ENCODE measurements at regions not wholly inside any gene's neighbourhood (a gene's known extent, or its start where the extent isn't known, plus 50 kb on each side); places are given as distances from the start of the nearest gene placed in this dataset.

DNA sequence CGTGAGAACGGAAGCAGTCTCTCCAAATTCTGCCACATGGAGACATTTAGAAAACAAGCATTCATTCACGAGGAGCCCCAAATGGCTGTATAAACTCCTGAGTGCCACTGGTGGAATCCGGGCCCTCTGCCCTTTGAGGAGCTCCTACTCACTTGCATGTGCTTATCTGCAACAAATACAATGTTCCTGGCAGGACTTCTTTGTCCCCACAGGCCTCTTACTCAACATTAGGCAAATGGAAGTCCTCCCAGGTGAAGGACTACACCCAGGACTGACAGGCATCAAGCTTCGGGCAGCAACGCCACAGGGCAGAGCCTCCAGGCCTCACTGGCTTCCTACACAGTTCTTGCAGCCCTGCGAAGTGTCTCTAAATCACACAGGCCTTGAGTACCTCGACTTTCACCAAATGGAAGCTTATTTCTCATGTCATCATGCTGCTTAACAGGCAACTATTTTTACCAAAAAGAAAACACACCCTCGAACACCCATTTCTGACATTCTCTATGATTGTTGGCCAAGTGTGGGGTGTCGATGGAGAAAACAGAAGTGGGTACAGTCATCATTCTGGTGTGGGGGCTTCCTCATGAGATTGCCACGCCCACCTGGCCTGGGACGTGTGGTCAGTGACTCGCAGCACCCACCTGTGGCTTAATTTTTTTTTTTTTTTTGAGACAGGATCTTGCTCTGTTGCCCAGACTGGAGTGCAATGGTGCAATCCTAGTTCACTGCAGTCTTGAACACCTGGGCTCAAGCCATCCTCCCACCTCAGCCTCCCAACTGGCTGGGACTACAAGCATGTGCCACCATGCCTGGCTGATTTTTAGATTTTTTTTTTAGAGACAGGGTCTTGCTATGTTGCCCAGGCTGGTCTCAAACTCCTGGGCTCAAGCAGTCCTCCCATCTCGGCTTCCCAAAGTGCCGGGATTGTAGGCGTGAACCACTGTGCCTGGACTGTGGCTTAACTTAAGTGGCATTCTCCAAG, 186.8 kb upstream of the GLI2 start:
- DNase-seq (ENCODE audit: low read depth), result no peak

DNA sequence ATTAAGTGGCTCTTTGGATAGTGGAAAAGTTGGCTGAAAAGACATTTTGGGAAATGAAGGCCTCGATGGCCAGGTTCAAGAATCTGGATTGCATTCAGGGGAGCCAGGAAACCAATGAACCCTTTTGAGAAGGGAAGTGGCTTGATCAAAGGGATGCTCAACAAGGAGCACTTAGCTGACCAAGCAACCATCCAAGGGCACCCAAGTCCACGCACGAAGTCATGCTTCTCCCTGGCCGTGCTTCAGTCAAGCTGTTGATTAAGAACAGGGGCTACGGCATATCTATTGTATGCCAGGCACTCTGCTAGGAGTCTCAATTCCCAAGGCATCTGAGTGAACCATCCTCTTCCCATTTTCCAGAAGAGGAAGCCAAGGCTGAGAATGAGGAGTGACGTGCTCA, 185.8 kb upstream of the GLI2 start:
- DNase-seq (ENCODE audit: low read depth), result no peak

DNA sequence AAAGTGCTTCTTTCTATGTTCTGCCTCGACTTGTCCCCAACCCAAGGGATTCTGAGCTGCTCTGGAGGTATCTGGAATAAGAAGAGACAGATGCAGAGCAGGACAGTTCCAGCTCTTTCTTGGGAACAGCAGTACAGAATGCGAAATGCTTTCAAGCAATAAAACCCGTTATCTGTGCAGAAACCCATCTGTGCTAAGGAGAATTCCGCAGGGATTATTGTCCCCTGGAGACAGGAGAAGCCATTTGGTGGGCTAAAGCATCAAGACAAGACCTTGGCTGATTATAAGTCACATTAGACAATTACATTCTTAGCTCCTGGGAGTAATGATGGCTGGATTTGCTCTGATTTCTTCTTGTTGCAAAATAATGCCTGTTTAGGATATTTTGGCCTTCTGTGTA, 185.4 kb upstream of the GLI2 start:
- no peak for DNase-seq (ENCODE audit: low read depth)

DNA sequence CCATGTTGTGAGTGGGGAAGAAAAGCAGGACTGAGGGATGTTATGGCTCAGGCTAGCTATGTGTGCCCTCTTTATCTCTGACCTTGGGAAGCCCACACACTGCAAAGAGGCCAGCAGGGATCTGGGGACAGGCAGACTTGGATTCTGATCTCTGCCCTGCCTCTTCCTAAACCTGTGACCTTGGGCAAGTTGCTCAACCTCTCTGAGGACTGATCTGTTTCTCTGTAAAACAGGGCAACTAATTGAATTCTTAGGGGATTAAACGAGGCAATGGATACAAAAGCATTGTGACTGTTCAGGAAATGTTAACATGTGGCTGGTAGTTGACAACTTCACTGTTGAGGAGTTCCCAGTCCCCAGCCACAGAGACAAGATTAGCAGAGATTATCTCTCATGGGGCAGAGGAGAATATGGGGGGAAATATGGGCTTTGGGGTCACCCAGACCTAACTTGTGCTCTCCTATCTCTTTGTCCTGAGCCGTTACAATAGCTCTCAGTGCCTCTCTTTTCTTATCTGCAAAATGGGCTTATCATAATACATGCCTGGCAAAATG, 184.7 kb upstream of the GLI2 start:
- DNase-seq (ENCODE audit: low read depth), result no peak

DNA sequence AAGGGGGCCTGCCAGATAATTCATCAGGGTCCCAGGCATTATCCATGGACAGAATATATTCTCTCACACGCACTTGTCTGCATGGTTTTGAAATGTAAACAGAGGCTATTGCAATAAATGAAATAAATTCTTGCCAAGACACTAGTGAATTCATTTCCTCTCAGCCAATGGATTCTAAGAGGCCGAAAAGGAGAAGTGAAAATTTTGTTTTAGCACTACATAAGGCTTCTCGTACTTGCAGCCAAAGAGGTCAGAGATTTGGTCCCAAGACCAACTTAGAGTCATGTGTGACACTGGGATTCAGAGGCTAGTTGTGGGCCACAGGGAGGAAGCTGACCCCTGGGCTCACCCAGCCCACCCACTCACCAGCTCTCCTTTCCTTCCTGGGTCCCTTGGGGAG, 184.1 kb upstream of the GLI2 start:
- no peak for DNase-seq (ENCODE audit: low read depth)

DNA sequence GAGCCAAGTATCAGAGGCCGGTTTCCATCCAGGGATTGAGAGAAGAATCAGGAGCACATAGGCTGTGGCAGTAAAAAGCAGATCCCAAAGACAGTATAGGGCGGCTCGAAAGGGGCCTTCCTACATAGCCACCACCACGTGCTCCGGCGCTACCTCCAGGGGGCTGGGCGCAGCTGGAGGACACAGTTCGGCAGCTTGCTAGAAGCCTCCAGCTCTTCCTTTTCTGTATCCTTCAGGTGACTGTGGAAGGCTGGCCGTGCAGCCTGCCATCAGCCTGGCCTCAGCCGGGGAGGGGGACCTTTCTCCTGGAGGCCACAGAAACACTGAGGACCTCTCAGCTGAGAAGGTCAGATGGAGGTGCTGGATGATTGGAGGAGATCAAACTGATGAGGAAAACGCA, 183.6 kb upstream of the GLI2 start:
- no peak for DNase-seq (ENCODE audit: low read depth)

DNA sequence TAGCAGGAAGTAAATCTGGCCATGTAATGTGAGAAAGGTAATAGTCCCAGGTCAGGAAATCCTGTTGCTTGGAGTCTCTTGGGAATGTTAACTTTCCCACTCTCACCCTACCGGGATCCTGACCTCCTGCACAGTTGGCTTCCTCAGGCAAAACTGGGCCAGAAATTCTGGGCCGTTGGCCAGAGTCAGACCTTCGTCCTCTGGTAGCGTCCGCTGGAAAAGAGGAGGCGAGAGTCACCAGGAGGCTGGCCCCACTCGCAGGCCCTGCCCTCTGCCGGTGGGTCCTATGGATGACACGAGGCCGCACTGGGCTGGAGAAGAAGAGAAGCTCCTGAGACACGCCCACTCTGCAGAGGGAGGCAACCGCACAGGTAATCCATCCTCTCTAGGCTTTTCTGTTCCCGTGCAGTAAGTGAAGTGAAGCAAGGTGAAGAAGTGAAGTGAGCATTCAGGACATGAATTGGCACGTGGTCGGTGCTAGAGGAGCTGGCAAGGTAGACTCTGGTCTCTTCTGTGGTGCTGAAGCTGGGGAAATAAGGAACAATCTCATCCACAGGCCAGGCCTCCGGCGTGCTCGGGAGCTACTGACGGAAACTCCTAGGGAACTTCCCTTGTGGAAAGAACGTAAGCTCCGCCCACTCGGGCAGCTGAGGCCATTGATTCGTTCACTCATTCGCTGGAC, 182.7 kb upstream of the GLI2 start:
- DNase-seq (ENCODE audit: low read depth), result peak; percentile 74

DNA sequence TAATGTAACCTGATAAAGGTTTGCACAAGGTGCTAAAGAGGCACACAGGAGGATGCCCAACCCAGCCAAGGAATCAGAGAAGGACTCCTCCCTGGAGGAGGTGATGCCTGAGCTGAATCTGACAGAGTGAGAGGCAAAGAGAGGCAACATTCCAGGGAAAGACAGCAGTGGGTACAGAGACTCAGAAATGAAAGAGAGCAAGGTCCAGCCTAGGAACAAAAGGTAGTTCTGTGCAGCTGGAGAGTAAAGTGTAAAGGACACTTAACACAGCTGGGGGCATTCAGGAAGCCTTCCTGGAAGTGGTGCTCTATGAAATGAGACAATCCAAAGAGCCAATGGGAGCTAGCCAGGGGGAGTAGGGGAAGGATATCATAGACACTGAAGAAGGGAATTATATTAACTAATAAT, 181.0 kb upstream of the GLI2 start:
- DNase-seq (ENCODE audit: low read depth), result no peak

DNA sequence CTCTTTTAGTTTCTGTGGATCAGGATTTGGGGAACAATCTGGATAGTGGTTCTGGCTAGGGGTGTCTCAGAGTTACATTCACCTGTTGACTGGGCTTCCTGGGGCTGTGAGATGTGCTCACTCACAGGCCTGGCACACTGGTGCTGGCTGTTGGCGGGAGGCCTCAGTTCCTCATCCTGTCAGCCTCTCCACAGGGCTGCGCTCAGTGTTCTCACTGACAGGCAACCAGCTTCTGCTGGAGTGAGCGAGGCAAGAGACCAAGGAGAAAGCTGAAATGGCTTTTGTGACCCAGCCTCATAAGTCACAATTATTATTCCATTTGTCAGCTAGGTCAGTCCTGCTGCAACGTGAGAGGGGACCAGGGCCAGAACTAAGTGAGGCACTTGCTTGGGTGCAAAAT, 180.6 kb upstream of the GLI2 start:
- no peak for DNase-seq (ENCODE audit: low read depth)

DNA sequence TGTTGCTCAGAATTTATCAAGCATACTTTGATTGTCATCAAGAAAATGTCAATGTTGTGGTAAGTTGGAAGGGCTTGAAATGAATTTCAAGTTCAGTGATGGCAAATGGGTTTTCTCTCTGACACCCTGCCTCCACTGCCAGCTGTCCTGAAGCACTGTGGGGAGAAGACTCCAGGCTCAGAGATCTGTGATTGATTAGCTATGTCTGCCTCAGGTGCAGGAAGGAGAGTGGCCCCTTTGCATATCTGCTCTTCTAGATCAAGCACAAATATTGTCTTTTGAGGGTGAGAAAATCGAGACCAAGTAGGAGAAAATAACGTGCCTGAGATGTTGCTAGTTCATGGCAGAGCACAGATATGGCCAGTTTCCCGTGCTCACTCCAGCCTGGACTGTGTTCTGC, 178.8 kb upstream of the GLI2 start:
- DNase-seq (ENCODE audit: low read depth), result no peak

DNA sequence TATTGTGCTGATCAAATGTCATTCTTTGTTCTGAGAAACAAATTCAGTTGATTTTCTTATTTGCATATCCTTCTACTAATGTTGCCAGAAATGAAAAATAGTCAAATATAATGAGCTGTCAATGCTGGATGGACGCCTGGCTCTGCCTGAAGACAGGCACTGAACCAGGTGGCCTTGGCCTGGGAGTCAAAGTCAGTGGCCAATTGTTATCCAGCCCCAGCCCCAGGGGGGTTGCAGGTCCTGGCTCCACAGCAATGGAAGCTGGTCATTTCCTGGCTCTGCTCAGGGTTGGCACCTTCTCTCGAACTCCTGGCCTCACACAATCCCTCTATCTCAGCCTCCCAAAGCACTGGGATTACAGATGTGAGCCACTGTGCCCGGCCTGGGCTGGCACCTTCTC, 176.8 kb upstream of the GLI2 start:
- no peak for DNase-seq (ENCODE audit: low read depth)

DNA sequence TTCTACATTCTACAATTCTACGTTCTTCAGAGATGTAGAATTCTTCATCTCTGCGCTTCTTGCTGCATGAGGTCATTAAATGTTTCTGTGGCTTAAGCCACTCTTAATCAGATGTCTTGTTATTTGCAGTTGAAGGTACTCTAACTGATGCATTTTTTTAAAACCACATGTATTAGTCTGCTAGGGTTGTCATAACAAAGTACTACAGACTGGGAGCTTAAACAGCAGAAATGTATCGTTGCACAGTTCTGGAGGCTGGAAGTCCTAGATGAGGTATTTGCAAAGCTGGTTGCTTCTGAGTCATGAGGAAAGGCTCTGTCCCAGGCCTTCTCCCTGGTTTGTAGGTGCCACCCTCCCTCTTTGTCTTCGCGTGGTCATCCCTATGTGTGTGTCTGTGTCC, 176.3 kb upstream of the GLI2 start:
- DNase-seq (ENCODE audit: low read depth), result peak; percentile 96

DNA sequence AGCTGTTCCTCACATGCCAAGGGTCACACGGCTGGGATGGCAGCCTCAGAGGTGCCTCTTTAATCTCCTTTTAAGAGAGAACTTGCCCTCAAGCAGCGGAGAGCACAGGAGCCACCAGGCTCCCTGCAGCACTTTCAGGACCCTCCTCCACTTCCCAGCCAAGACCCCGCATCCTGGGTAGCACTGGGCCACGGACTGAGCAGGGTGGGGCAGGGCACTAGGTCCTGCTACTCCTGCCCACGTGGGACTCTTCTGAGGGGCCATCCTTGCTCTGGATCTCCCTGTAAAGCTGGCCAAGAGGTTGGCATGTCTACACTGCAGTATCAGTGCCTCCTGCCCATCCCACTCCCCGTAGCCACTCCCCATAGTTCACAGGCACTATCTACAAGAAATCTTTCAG, 175.3 kb upstream of the GLI2 start:
- no peak for DNase-seq (ENCODE audit: low read depth)

DNA sequence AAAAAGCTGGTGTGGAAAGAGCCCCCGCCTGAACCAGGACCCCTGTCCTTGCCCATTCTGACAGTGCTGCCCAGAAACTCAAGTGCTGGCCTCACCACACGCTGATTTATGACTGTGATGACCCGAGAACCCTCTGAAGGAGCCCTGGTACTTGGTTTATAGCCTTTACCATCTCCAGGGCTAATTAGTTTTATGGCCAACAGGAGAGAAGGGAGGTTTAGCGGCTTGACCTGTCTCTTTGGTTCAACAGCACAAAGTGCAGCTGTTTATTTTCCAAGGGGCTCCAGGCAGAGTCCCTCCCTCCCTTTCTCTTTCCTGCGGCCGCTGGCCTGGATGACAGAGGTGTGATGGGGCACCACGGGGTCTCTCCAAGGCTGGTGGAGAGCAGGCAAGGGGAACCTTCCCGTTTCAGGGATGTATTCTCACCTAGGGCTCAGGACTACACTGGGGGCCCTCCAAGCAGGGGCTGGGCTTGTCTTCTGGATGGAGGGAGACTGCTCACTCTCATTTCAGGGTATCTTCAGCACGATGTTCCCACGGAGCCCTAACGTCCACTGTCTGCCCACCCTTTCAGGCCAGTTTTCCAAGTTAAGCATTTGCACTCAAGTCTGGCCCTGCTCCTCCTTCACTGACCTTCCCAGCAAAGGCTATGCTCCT, 174.2 kb upstream of the GLI2 start:
- DNase-seq (ENCODE audit: low read depth), result no peak

DNA sequence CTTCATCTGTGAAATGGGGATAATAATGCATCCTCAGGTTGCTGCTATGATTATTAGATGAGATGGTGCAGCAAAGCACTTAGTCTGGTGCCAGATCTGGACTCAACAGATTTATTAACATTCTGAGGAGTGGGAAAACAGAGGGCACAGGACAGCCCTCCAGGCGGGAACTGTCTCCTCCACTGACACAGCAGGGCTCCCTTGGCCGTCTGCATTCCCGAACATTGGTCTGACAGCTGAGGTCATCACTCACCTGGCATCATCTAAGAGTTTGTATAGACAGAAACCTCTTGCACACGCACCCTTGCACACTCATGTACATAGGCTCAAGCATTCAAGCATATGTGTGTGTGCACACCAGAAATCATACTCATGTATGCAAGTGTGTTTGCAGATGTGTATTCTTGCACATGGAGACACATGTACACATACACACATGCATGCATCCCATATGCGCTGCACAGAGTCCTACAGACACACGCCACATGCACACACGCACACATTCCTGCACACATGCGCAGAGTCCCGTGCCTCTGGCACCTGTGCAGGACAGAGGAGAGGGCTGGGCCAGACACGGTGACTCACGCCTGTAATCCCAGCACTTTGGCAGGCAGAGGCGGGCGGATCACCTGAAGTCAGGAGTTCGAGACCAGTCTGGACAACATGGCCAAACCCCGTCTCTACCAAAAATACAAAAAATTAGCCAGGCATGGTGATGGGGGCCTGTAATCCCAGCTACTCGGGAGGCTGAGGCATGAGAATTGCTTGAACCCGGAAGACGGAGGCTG, 173.3 kb upstream of the GLI2 start:
- DNase-seq (ENCODE audit: low read depth), result no peak

DNA sequence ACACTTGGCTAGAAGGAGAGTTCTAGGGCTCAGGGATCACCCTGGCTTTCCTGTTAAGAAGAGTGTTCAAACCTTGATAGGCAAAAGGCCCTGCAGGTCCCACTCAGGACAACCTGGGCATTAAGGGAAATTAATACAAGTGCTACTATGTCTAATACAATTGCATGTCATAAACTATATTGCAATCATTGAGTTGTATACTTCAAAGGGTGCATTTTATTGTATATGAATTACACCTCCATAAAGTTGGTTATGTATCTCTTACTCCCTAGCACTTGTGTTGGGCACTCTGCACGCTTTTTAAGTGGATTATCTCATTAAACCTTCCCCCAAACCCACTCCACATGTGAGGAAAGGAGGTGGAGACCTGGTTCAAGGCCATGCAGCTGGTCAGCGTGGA, 172.1 kb upstream of the GLI2 start:
- DNase-seq (ENCODE audit: low read depth), result no peak

DNA sequence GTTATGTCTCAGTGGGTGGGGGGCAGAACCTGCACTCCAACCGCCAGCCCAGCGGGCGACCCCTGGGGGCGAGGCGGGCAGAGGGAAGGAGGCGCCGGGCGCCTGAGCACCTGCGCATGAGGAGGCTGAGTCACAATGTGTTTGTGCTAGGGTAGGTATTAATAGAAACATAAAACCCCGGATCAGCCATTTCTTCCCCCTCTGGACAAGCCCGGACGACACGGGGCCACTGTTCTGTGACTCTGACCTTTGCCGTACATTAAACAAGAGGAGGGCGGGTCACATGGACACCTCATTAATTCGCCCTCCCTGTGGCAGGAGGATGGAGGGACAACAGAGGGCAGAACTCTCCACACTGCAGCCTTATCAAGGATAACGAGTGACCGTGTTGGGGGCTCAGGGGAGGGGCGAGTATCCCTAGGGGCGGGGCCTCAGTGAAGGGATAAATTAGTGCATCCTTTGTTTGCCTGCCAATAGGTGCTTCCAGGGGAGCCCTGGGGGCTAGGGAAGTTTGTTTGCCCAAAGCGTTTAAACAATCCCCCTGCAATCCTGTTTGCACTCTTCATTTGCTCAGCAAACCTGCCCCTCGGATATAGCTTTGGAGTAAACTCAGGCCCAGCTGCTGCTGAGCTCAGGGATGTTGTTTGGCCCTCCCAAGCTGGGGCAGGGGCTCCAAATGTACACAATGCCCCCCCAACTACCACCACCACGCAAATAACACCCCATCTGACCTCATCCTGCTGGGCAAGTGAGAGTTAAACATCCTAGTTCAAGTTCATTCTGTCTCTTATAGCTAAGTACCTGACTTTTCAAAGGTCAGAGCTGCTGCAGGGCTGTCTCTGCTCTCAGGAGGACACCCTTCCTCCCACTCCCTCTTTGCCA, 171.2 kb upstream of the GLI2 start:
- no peak for DNase-seq (ENCODE audit: low read depth)

DNA sequence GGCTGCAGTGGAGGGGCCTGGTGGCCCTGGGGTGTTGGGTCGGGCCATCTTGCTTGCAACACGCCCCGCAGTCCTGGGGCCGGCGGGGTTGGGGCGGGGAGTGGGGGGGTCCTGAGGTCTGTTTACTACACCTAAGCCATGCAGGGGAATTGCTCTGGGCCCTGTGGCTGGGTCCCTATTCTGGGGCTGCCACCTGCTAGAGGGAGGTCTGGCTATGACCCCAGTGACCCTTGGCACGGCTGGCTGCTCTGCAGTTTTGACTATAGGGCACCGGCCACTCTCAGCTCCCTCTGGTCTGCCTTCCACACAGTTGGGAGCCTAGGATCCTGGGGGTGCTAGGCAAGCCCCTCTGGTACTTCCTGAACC, 170.6 kb upstream of the GLI2 start:
- no peak for DNase-seq (ENCODE audit: low read depth)

DNA sequence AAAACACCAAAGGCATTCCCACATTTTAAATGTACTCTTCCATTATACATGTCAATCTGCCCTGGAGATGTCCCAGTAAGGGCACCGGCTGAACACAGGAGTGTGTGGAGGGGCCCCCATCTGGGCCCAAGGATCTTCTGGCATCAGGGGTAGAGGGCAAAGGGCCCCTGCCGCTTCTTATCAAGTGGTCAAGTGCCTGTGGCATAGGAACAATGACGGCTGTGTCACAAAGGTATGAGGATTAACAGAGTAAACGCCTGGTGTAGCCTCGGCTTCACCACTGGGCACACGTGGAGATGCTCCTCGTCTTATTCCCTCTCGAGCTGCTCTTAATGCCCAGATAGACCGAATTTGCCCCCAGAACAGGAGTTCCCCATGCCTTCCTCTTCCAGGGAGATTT, 169.7 kb upstream of the GLI2 start:
- DNase-seq (ENCODE audit: low read depth), result no peak

DNA sequence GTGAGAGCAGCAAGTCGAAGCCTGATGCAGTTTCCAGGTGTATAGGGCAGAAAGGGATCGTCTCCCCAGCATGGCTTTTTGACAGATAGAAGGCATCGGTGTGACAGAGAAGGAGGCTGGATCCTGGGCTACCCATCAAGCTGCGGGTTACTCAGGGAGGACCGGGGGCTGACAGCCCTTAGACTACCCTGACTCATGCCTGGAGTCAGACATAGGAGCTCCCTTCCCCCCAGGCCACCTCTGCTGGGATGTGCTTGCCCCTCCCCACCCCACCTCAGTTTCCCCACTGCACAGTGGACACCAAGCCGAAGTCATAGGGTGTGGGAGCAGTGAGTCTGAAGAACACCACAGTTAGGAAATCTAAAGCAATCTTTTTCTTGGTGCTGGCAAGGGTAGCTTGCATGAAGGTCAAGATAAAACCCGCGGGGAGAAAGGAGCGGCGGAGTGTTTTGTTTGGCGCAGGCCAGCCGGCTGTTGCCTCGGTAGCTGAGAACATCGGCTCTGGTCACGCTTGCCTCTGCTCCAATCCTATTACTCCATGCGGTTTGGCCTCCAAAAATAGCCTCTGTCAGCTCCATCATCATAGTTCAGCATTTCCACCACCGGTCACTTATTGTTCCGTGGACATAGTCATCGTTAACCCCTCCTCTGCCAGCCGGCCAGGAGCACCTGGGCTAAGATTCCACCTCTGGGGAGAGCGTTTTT, 169.2 kb upstream of the GLI2 start:
- no peak for DNase-seq (ENCODE audit: low read depth)
